HFFc6 (cell line): ENCODE measurements at regions not wholly inside any gene's neighbourhood (a gene's known extent, or its start where the extent isn't known, plus 50 kb on each side); places are given as distances from the start of the nearest gene placed in this dataset.
"Not testable (repeated sequence)": the region's sequence is repeated elsewhere in the genome, so short reads cannot be mapped to it uniquely, and the experiment has no call there.

Source experiments
- DNase-seq: peaks from one replicate; pipeline ENCODE4 v3.0.0-alpha.2; 2018
- H3K27ac Mint-ChIP-seq: 2 replicates; pipeline ENCODE4 v1.8.0; 2020; ENCODE audit warnings: mild to moderate bottlenecking, mixed read lengths
- H3K27me3 Mint-ChIP-seq: 2 replicates; pipeline ENCODE4 v1.8.0; 2021; ENCODE audit warnings: mild to moderate bottlenecking, moderate library complexity, mixed read lengths; ENCODE audit not compliant: insufficient read depth
- H3K36me3 Mint-ChIP-seq: 2 replicates; pipeline ENCODE4 v1.8.0; 2021; ENCODE audit warnings: low read depth, mixed read lengths
- H3K4me1 Mint-ChIP-seq: 2 replicates; pipeline ENCODE4 v1.8.0; 2020; ENCODE audit warnings: low read depth, mixed read lengths
- H3K4me3 Mint-ChIP-seq: 2 replicates; pipeline ENCODE4 v1.8.0; 2020; ENCODE audit warnings: mild to moderate bottlenecking, moderate library complexity, mixed read lengths
- H3K9me3 Mint-ChIP-seq: 2 replicates; pipeline ENCODE4 v1.8.0; 2020; ENCODE audit warnings: mild to moderate bottlenecking, mixed read lengths
- CTCF ChIP-seq: fragments of 200-600 bp; sonication (generic); IDR thresholded peaks from 2 replicates; pipeline ENCODE4 v1.5.0; 2021; ENCODE audit warnings: antibody characterized with exemption, mild to moderate bottlenecking

DNA sequence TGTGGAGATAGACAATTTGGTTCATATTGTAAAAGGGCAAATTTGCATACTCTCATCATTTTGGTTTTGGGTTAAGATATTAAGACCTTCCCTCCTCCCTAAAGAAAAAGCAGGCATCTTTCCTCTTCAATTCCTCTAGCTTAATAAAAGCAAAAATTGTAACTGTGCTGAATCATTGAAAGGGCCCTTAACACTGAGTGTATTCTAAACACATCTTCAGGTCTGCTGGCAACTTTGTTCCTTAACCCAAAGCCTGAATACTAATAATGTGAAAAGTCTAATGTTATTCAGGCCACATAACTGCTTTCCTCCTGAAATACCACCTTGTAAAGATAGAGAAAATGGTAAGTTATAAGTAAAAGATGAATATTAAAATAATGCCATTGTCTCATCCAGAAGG is 1200.5 kb upstream of the FAM98A start:
- Mint-ChIP-seq H3K4me1 (no peaks in the 10 kb centered on the region), H3K36me3 (no peaks in the 10 kb centered on the region), H3K27ac (no peak overlapping the region), H3K4me3 (no peak overlapping the region), H3K9me3 (no peaks in the 10 kb centered on the region), H3K27me3 (no peaks in the 10 kb centered on the region)
- no peak for DNase-seq
- no peak for TF ChIP-seq CTCF

- H3K4me1 Mint-ChIP-seq, H3K9me3 Mint-ChIP-seq, H3K27ac Mint-ChIP-seq, DNase-seq, H3K4me3 Mint-ChIP-seq, H3K36me3 Mint-ChIP-seq, H3K27me3 Mint-ChIP-seq: not testable (repeated sequence)
Observed at GRCh38 chr2:34795586-34795985, 1196.5 kb upstream of the FAM98A start.

GRCh38 chr2:34789169-34789568 is 1190.1 kb upstream of the FAM98A start:
- no peaks in the 10 kb centered on the region for H3K4me1 Mint-ChIP-seq
- H3K27ac Mint-ChIP-seq = no peak overlapping the region
- TF ChIP-seq CTCF = no peak
- no peak for DNase-seq
- no peak overlapping the region for H3K4me3 Mint-ChIP-seq
- H3K36me3 Mint-ChIP-seq = no peaks in the 10 kb centered on the region
- no peaks in the 10 kb centered on the region for H3K27me3 Mint-ChIP-seq
- H3K9me3 Mint-ChIP-seq = peaks cover 8% of the 10 kb centered on the region

- no peak overlapping the region for H3K27ac Mint-ChIP-seq
- H3K4me3 Mint-ChIP-seq = no peak overlapping the region
- H3K9me3 Mint-ChIP-seq = peaks cover 8% of the 10 kb centered on the region
- no peaks in the 10 kb centered on the region for H3K27me3 Mint-ChIP-seq
- no peak for TF ChIP-seq CTCF
- DNase-seq = no peak
- H3K36me3 Mint-ChIP-seq = no peaks in the 10 kb centered on the region
- H3K4me1 Mint-ChIP-seq = no peaks in the 10 kb centered on the region
Observed at GRCh38 chr2:34787341-34787740, 1188.2 kb upstream of the FAM98A start.

- TF ChIP-seq CTCF = no peak
- no peak overlapping the region for H3K4me3 Mint-ChIP-seq
- no peak overlapping the region for H3K27ac Mint-ChIP-seq
- H3K36me3 Mint-ChIP-seq = peaks cover 8% of the 10 kb centered on the region; the same call in 1 of the 2 replicates
- H3K4me1 Mint-ChIP-seq = no peaks in the 10 kb centered on the region
- no peak for DNase-seq
- H3K27me3 Mint-ChIP-seq = no peaks in the 10 kb centered on the region
- peaks cover 8% of the 10 kb centered on the region for H3K9me3 Mint-ChIP-seq
Observed at GRCh38 chr2:34785206-34785785, 1186.2 kb upstream of the FAM98A start.

GRCh38 chr2:34784701-34785100 is 1185.6 kb upstream of the FAM98A start:
- TF ChIP-seq CTCF = no peak
- no peak for DNase-seq
- Mint-ChIP-seq H3K27me3 (no peaks in the 10 kb centered on the region), H3K4me1 (no peaks in the 10 kb centered on the region), H3K9me3 (peaks cover 8% of the 10 kb centered on the region), H3K27ac (no peak overlapping the region), H3K36me3 (peaks cover 10% of the 10 kb centered on the region; the same call in 1 of the 2 replicates), H3K4me3 (no peak overlapping the region)

DNA sequence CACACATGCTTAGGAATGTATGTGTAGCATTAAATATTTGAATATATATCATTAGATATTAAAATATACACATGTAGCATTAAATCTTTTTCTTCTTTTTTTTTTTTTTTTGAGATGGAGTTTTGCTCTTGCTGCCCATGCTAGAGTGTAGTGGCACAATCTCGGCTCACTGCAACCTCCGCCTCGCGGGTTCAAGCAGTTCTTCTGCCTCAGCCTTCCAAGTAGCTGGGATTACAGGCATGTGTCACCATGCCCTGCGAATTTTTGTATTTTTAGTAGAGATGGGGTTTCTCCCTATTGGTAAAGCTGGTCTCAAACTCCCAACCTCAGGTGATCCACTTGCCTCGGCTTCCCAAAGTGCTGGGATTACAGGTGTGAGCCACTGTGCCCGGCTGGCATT is 1151.6 kb upstream of the FAM98A start:
- not testable (repeated sequence) for DNase-seq, H3K36me3 Mint-ChIP-seq, H3K27ac Mint-ChIP-seq, H3K27me3 Mint-ChIP-seq, H3K4me1 Mint-ChIP-seq, H3K4me3 Mint-ChIP-seq
- peaks cover 19% of the 10 kb centered on the region for H3K9me3 Mint-ChIP-seq
